ENCODE measurements at regions not wholly inside any gene's neighbourhood (a gene's known extent, or its start where the extent isn't known, plus 50 kb on each side); places are given as distances from the start of the nearest gene placed in this dataset.
"Not testable (repeated sequence)": the region's sequence is repeated elsewhere in the genome, so short reads cannot be mapped to it uniquely, and the experiment has no call there.

DNA sequence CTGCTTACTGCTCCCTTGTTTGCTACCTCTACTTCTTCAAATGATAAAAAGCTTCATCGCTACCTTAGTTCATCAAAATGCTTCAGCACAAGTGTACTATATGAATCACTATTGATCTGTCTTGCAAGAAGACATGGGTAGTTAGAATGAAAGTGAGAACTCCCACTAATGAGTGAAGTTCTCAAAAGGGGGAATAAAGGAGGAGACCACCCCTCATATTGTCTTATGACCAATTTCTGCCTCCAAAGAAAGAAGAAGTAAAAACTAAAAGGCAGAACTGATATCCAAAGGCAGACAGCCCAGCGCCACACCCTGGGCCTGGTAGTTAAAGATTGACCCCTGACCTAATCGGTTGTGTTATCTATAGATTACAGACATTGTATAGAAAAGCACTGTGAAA, 63.4 kb upstream of the RAP1B start:
- not testable (repeated sequence) for DNase-seq (ENCODE audit: low read depth)

DNA sequence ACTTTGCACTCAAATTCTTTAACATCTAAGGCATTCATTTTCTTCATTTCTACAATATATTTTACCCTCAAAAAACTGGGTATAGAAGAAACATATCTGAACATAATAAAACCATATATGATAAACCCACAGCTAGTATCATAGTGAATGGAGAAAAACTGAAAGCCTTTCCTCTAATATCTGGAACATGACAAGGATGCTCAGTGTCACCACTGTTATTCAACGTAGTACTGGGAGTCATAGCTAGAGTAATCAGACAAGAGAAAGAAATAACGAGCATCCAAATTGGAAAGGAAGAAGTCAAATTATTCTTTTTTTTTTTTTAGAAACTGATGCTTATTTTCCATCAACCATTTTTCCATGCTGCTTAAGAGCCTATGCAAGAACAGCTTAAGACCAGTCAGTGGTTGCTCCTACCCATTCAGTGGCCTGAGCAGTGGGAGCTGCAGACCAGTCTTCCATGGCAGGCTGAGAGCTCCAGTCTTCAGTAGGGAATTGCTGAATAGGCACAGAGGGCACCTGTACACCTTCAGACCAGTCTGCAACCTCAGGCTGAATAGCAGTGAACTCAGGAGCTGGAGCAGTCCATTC, 58.0 kb upstream of the RAP1B start:
- DNase-seq (ENCODE audit: low read depth), result not testable (repeated sequence)

DNA sequence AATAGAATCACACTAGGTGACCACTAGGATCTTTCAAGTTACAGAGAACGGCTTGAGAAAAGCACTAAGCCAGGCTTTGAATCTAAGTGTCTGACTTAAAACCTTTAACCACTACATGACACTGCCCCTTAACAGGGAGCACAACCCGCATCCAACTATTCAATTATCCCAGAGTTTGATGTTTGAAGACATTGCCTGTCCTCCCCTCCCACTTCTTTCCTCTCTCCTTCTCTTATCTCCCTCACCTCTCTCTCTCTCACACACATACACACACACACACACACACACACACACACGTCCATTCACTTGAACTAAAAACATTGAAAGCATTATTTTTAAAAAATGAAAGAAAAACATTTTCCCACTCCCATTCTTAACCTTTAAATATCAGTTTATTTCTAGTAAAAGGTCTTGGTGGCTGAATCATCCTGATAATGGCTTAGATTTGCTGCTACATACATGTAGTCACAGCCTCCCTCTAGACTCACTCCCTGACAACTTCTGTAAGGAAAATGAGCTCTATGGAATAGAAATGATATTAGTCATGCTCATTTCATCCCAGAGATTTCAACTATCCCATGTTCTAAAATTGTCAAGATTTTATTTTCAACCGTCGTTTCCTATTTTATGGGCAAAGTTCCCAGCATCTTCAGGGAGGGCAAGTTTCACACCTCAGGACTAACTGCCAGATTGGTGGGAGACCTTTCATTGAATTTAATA, 53.5 kb upstream of the RAP1B start:
- peak; percentile 84 for DNase-seq (ENCODE audit: low read depth)

DNA sequence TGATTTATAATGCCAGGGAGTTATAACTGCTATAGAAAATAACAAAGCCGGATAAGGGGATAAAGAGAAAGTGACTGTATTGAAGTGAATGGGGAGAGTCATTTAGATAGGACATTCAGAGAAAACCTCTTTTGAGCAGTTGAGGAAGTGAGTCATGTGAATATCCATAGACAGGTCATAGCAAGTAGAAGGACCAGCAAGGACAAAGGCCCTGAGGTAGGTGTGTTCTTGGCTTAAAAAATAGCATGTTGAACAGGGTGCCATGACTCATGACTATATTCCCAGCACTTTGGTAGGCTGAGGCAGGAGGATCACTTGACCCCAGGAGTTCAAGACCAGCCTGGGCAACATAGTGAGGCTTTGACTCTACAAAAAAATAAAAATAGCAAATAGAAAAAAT, 51.5 kb upstream of the RAP1B start:
- DNase-seq (ENCODE audit: low read depth), result peak; percentile 71

DNA sequence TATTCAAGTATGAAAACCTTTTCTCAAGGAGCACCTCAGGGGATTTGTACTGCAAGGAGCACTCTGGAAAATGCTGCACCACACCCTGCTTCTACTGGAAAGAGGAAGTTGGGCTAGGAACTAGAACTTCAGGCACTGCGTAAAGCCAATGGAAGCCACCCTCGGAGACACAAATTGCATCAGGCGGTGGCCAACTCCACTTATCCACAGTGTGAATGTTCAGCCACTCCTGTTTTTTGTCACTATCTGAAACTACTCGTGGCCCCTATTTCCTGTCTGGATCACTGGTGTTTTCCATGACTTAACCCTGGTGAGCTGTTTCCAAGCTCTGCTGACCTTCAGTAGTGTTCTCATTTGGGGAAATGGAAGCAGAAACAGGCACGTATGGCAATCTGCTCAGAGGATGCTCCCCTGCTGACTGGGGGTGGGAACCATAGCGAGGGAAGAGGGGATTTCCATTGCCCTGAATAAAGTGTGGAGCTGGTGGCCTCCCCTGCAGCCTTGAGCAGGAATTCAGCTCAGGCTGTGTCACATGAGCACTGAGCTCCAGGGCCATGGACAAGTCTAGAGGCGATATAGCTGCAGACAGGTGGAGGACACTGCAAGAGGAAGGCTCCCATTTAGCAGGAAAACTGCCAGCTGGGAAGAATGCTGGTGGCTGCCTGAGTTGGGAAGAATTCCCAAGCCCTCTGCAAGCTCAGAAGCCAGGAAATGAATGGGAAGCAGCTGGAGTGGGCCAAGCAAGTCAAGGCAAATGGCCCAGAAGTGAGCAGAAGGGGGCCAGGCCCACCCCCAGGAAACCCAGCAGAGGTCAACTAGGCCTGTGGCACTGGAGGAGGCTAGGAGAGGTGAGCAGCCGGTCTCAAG, 50.5 kb upstream of the RAP1B start:
- DNase-seq (ENCODE audit: low read depth), result peak; percentile 46

DNA sequence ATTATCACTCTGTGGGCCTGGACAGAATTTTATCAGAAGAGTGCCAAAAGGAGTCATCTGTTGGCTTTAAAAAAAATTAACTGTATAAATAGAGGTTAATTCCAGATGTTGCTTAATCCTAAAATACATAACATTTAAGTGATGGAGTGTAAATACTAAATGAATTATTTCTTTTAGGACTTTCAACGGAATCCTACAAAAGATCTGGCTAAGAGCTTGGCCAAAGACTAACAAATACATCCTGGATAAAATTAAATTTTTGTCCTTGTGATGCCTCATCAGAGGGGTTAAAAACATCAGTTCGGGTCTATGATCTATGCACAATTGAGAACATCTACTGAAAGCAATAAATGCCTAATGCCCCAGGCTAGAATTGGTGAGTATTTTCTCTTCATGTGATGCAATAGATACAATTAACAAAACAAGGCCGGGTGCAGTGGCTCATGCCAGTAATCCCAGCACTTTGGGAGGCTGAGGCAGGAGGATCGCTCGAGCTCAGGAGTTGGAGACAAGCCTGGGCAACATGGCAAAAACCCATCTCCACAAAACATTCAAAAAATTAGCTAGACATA, 49.8 kb upstream of the RAP1B start:
- DNase-seq (ENCODE audit: low read depth), result peak; percentile 30

All from M059J (cell line).